ENCODE measurements at regions not wholly inside any gene's neighbourhood (a gene's known extent, or its start where the extent isn't known, plus 50 kb on each side); places are given as distances from the start of the nearest gene placed in this dataset.

DNA sequence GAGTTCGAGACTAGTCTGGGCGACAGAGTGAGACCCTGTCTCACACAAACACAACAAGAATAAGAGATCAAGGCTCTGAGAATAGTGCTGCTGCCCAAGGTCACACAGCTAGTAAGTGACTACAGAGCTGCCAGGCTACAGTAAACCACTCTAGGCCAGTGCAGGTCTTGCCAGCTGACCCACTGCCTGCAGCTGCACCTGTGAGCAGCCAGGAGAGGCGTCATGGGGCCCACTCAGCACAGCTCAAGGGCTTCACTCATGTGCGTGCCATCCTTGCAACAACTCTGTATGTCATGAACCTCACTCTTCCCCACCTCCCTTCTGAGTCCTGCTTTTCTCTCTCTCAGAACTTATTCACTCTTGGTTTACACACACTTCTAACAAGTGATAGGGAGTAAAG, 176.7 kb downstream of the SMAD6 start (continued):
- no peak for TF ChIP-seq ZNF274 (IDR thresholded peaks at IDR 0.05; ENCODE audit: low read depth, low read length)
- TF ChIP-seq YY1 (IDR thresholded peaks at IDR 0.05; ENCODE audit: extremely low read depth, insufficient replicate concordance, low read depth, low read length): no peak
- no peak for TF ChIP-seq JUND (IDR thresholded peaks at IDR 0.05)
- TF ChIP-seq EZH2 (IDR thresholded peaks at IDR 0.05): no peak
- no peak for TF ChIP-seq EZH2phosphoT487 (IDR thresholded peaks at IDR 0.05; ENCODE audit: borderline replicate concordance)
- no peak for TF ChIP-seq TCF7L2 (IDR thresholded peaks at IDR 0.05; ENCODE audit: borderline replicate concordance, extremely low read depth, insufficient read depth, insufficient read length)
- no peak for TF ChIP-seq CTCF (IDR thresholded peaks at IDR 0.05 in 2 of 3, conservative IDR thresholded peaks at IDR 0.05 in 1 of 3; ENCODE audit: borderline replicate concordance in 1 of 3, insufficient read depth in 1 of 3, low read depth in 2 of 3, low read length in 2 of 3)

DNA sequence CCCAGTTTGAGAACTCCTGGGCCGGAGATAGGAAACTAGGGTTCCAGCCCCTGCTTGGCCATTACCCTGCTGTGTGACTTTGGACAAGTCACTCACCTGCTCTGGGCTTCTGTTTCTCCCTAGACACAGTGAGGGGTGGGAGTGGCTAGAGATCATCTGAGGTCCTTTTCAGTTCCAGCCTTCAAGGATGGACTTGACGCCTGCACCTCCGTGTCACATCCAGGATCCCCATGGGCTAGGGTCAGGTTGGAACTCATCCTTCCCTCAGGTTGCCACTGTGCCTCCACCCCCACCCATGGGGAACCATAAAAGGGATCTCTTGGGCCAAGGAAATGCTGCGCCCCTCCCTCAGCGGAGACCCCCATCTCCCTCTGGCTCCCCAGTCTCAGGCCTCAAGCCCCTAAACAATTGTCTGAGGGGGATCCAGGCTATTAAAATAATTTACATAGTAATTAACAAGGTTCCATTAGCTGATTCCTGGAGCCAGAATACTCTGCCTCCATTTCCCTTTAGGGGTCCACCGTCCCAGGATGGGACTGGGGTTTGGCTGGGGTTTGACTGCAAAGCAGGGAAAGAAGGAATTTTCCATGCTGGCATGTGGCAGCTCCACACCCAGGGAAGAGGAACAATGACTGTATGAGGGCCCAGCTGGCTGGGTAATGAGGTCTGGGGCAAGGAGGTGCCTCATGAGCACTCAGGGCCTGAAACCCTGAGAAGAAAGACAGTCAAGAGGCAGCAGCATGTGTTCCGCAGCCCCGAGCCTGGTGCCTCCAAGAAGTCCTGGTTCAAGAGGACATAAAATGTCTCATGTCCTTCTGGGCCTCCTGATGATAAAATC, 177.7 kb downstream of the SMAD6 start:
- H3K36me3 ChIP-seq (ENCODE audit: control insufficient read depth in 1 of 2, insufficient read depth in 2 of 2, low read length in 2 of 2): no peaks in the 10 kb centered on the region
- no peaks in the 10 kb centered on the region for H3K79me2 ChIP-seq (ENCODE audit: insufficient read depth, low read length)
- intact Hi-C loops (cut with micrococcal nuclease): no loop called here
- H3K4me3 ChIP-seq (replicated peaks in 1 of 2; ENCODE audit: low read depth in 1 of 2, low read length in 2 of 2): no peak overlapping the region
- no peak for DNase-seq (ENCODE audit: low read depth, low spot score)
- CTCF ChIA-PET: no interaction called here
- POLR2A ChIA-PET: no interaction called here
- H3K4me1 ChIP-seq (ENCODE audit: control insufficient read depth in 1 of 2, insufficient read depth in 2 of 2, low read length in 2 of 2): peaks cover 31 to 55% of the 10 kb centered on the region in 2 experiments
- TF ChIP-seq EZH2phosphoT487 (IDR thresholded peaks at IDR 0.05; ENCODE audit: borderline replicate concordance): no peak
- no peak for TF ChIP-seq ELF1 (IDR thresholded peaks at IDR 0.05; ENCODE audit: borderline replicate concordance, low read depth)
- no peak for TF ChIP-seq CEBPB (IDR thresholded peaks at IDR 0.05; ENCODE audit: low read depth)
- no peak for TF ChIP-seq RAD21 (IDR thresholded peaks at IDR 0.05; ENCODE audit: low read depth)
- no peak for TF ChIP-seq CTCF (IDR thresholded peaks at IDR 0.05 in 2 of 3, conservative IDR thresholded peaks at IDR 0.05 in 1 of 3; ENCODE audit: borderline replicate concordance in 1 of 3, insufficient read depth in 1 of 3, low read depth in 2 of 3, low read length in 2 of 3)
- no peak for TF ChIP-seq ZNF274 (IDR thresholded peaks at IDR 0.05; ENCODE audit: low read depth, low read length)
- TF ChIP-seq SIN3A (IDR thresholded peaks at IDR 0.05; ENCODE audit: low read depth): no peak
- no peak for TF ChIP-seq JUND (IDR thresholded peaks at IDR 0.05)
- BruUV-seq (replicated peaks): no TSS peak
- H3K9me2 ChIP-seq (ENCODE audit: insufficient read depth): no peaks in the 10 kb centered on the region
- no peaks in the 10 kb centered on the region for H3K9me3 ChIP-seq (ENCODE audit: control insufficient read depth in 1 of 2, insufficient read depth in 1 of 2, low read depth in 1 of 2, low read length in 2 of 2)
- no peak for ATAC-seq
- no peak overlapping the region for H3K4me2 ChIP-seq (ENCODE audit: low read length)
- H4K20me1 ChIP-seq (ENCODE audit: insufficient read depth): no peaks in the 10 kb centered on the region
- RAD21 ChIA-PET (ENCODE audit: low non-redundant PET in 1 of 2, low total read pairs in 2 of 2, uncharacterized antibody in 2 of 2, unreplicated experiment in 2 of 2): no interaction called here
- H3K9ac ChIP-seq (ENCODE audit: low read length): no peak overlapping the region
- no peaks in the 10 kb centered on the region for H3K27me3 ChIP-seq (ENCODE audit: insufficient read depth, low read length)
- no peak overlapping the region for H3K27ac ChIP-seq (ENCODE audit: low read depth, low read length)
- H2AFZ ChIP-seq (ENCODE audit: low read depth, low read length, poor library complexity, severe bottlenecking): no peak overlapping the region
